ENCODE measurements at regions not wholly inside any gene's neighbourhood (a gene's known extent, or its start where the extent isn't known, plus 50 kb on each side); places are given as distances from the start of the nearest gene placed in this dataset.

DNA sequence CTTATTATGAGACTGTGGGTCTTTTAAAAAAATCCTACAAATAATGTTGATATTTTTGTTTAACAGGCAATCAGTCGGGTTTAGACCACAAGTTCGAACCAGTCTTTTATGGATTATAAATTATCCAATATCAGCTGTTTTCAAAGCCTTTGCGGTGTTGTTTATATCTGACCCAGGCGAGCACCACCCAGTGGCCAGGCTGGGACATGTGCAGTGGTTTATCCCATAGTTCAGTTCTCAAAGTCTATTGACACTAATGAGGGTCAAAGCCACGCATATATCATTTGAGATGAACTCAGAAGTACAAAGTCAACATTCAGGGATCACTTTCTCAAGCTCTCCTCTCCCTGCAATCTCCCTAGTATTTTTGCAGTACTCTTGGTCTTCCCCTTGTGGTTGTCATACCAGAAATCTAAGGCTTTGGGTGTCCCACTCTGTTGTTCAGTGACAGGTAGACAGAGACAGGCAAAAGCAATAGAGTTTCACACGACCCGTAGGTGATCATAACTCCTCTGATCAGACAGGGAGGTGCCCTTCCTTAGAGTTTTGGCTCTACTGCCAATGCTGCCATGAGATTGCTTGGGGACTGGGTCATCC is 117.4 kb upstream of the POM121L12 start:
- Histone ChIP-seq H3K27ac (no peak overlapping the region), H3K4me3 (no peak overlapping the region), H3K27me3 (no peaks in the 10 kb centered on the region), H3K4me1 (peaks cover 13% of the 10 kb centered on the region), H3K79me2 (ENCODE audit: low read depth) (no peaks in the 10 kb centered on the region), H4K20me1 (ENCODE audit: low read depth) (no peaks in the 10 kb centered on the region), H3K36me3 (no peaks in the 10 kb centered on the region), H3F3A (ENCODE audit: low read depth) (no peaks in the 10 kb centered on the region), H3K4me2 (no peak overlapping the region), H3K9me3 (ENCODE audit: low read depth) (no peaks in the 10 kb centered on the region), H2AFZ (replicated peaks) (no peak overlapping the region), H3K9ac (no peak overlapping the region)
- no peaks in the 10 kb centered on the region for H3K36me3 Mint-ChIP-seq
- H3K27ac Mint-ChIP-seq: no peak overlapping the region
- TF ChIP-seq, protein P1, sequence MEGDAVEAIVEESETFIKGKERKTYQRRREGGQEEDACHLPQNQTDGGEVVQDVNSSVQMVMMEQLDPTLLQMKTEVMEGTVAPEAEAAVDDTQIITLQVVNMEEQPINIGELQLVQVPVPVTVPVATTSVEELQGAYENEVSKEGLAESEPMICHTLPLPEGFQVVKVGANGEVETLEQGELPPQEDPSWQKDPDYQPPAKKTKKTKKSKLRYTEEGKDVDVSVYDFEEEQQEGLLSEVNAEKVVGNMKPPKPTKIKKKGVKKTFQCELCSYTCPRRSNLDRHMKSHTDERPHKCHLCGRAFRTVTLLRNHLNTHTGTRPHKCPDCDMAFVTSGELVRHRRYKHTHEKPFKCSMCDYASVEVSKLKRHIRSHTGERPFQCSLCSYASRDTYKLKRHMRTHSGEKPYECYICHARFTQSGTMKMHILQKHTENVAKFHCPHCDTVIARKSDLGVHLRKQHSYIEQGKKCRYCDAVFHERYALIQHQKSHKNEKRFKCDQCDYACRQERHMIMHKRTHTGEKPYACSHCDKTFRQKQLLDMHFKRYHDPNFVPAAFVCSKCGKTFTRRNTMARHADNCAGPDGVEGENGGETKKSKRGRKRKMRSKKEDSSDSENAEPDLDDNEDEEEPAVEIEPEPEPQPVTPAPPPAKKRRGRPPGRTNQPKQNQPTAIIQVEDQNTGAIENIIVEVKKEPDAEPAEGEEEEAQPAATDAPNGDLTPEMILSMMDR (IDR thresholded peaks at IDR 0.05): peak; percentile 72
- TF ChIP-seq EZH2phosphoT487 (IDR thresholded peaks at IDR 0.05): no peak
- no peaks in the 10 kb centered on the region for H3K27me3 Mint-ChIP-seq (ENCODE audit: insufficient read depth, low read depth)
- H3K4me1 Mint-ChIP-seq: peaks cover 2% of the 10 kb centered on the region
- peak; percentile 23 for DNase-seq (ENCODE audit: low spot score)
- no peak overlapping the region for H3K4me3 Mint-ChIP-seq
- no peaks in the 10 kb centered on the region for H3K9me3 Mint-ChIP-seq

DNA sequence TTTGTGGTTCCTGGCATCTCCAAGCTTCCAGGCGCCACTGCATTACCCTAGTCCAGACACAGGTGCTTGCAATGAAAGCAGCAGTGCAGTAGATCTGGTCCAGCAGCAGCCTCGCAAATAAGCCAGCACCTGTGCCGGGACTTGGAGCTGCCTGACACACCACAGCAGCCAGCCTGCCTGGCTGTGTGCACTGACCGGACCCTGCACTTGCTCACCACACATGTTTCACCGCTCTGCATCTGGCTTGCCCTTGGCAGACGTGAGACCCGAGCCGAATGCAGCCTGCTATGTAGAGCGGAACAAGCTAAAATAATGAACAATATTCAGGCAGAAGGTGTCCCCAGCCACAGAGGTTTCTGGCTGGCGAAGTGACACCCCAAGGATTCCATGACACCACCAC is 123.6 kb upstream of the POM121L12 start:
- no peak for DNase-seq (ENCODE audit: low spot score)
- Mint-ChIP-seq H3K36me3 (peaks cover 2% of the 10 kb centered on the region), H3K27me3 (ENCODE audit: insufficient read depth, low read depth) (peaks cover 2% of the 10 kb centered on the region), H3K4me1 (no peaks in the 10 kb centered on the region), H3K9me3 (peaks cover 18% of the 10 kb centered on the region), H3K27ac (no peak overlapping the region), H3K4me3 (no peak overlapping the region)
- H3K27me3 ChIP-seq: no peaks in the 10 kb centered on the region
- no peak overlapping the region for H3K4me2 ChIP-seq
- no peaks in the 10 kb centered on the region for H3K36me3 ChIP-seq
- no peaks in the 10 kb centered on the region for H3K9me3 ChIP-seq (ENCODE audit: low read depth)
- no peak overlapping the region for H3K9ac ChIP-seq
- H4K20me1 ChIP-seq (ENCODE audit: low read depth): no peaks in the 10 kb centered on the region
- no peak overlapping the region for H2AFZ ChIP-seq (replicated peaks)
- peaks cover 5% of the 10 kb centered on the region for H3K4me1 ChIP-seq
- no peak overlapping the region for H3K27ac ChIP-seq
- H3K79me2 ChIP-seq (ENCODE audit: low read depth): no peaks in the 10 kb centered on the region
- TF ChIP-seq, protein P1 (IDR thresholded peaks at IDR 0.05): no peak
- no peak for TF ChIP-seq EZH2 (IDR thresholded peaks at IDR 0.05)
- no peak for TF ChIP-seq EZH2phosphoT487 (IDR thresholded peaks at IDR 0.05)
- H3K4me3 ChIP-seq: no peak overlapping the region
- H3F3A ChIP-seq (ENCODE audit: low read depth): no peaks in the 10 kb centered on the region

DNA sequence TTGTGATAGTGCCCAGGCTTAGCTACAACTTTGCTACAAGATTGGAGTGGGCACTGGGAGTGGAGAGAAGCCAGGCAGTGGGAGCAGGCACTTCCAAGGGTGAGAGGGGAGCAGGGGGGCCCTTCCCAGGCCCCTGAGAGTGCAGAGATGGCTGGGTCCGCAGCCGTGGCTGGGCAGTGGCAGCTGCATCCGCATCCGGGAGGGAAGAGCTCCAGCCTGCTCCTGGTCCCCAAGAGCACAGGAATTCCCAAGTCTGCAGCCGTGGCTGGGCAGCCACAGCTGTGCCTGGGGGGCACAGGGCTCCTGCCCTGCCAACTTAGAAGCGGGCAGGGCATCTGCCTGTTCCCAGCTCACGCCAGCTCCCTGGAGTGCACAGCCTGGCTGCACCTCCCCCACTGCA is 124.1 kb upstream of the POM121L12 start:
- Histone ChIP-seq H3K79me2 (ENCODE audit: low read depth) (no peaks in the 10 kb centered on the region), H3K4me3 (no peak overlapping the region), H4K20me1 (ENCODE audit: low read depth) (no peaks in the 10 kb centered on the region), H3F3A (ENCODE audit: low read depth) (no peaks in the 10 kb centered on the region), H3K4me2 (no peak overlapping the region), H3K4me1 (peaks cover under 1% of the 10 kb centered on the region), H3K9ac (no peak overlapping the region), H3K36me3 (no peaks in the 10 kb centered on the region), H3K9me3 (ENCODE audit: low read depth) (no peaks in the 10 kb centered on the region), H3K27ac (no peak overlapping the region), H3K27me3 (no peaks in the 10 kb centered on the region), H2AFZ (replicated peaks) (no peak overlapping the region)
- no peak for TF ChIP-seq EZH2 (IDR thresholded peaks at IDR 0.05)
- TF ChIP-seq EZH2phosphoT487 (IDR thresholded peaks at IDR 0.05): no peak
- TF ChIP-seq, protein P1 (IDR thresholded peaks at IDR 0.05): no peak
- Mint-ChIP-seq H3K4me1 (no peaks in the 10 kb centered on the region), H3K4me3 (no peak overlapping the region), H3K27me3 (ENCODE audit: insufficient read depth, low read depth) (peaks cover 2% of the 10 kb centered on the region), H3K9me3 (peaks cover 18% of the 10 kb centered on the region), H3K27ac (no peak overlapping the region), H3K36me3 (peaks cover 2% of the 10 kb centered on the region)
- no peak for DNase-seq (ENCODE audit: low spot score)

All from neural progenitor cell (in vitro differentiated cells).